ENCODE measurements at regions not wholly inside any gene's neighbourhood (a gene's known extent, or its start where the extent isn't known, plus 50 kb on each side); places are given as distances from the start of the nearest gene placed in this dataset.
A peak's percentile ranks its signal among the peaks of the same experiment; 100 is the strongest.

- Histone ChIP-seq H2AFZ (ENCODE audit: low read length) (no peak overlapping the region), H3K9me3 (replicated peaks in 1 of 2; ENCODE audit: control insufficient read depth in 2 of 2, insufficient read depth in 1 of 2, low read depth in 1 of 2, low read length in 2 of 2) (peaks cover 0 to 6% of the 10 kb centered on the region in 2 donors), H3K4me3 (ENCODE audit: low read length in 2 of 2) (no peak overlapping the region), H3K79me1 (ENCODE audit: low read depth, low read length) (no peaks in the 10 kb centered on the region), H3K36me3 (replicated peaks in 1 of 2; ENCODE audit: control insufficient read depth in 2 of 2, insufficient read depth in 2 of 2, low read length in 2 of 2) (no peaks in the 10 kb centered on the region), H3K4ac (ENCODE audit: low read length) (no peak overlapping the region), H3K9ac (ENCODE audit: low read depth, low read length, poor library complexity) (no peak overlapping the region), H4K91ac (ENCODE audit: low read depth, low read length, poor library complexity) (no peak overlapping the region), H2AK5ac (ENCODE audit: low read depth, low read length) (no peak overlapping the region), H2BK5ac (ENCODE audit: low read length) (no peak overlapping the region), H3K14ac (ENCODE audit: low read length) (no peak overlapping the region), H2BK15ac (ENCODE audit: low read length) (no peak overlapping the region), H3K27ac (replicated peaks; ENCODE audit: low read length) (no peak overlapping the region), H3K4me1 (ENCODE audit: control insufficient read depth in 2 of 2, insufficient read depth in 1 of 2, low read depth in 1 of 2, low read length in 2 of 2) (peaks cover 0 to 1% of the 10 kb centered on the region in 2 donors), H3K18ac (ENCODE audit: low read length) (no peak overlapping the region), H2BK120ac (ENCODE audit: low read depth, low read length) (no peak overlapping the region), H3K27me3 (ENCODE audit: control insufficient read depth in 3 of 3, insufficient read depth in 3 of 3, low read depth in 1 of 3, low read length in 3 of 3) (no peaks in the 10 kb centered on the region), H3K23ac (ENCODE audit: low read depth, low read length, poor library complexity) (no peak overlapping the region), H2BK12ac (ENCODE audit: low read length) (no peak overlapping the region), H3K4me2 (ENCODE audit: insufficient read depth, low read length, poor library complexity, severe bottlenecking) (no peak overlapping the region), H4K8ac (ENCODE audit: low read depth, low read length) (no peak overlapping the region)
- WGBS, 2 donors (ENCODE audit: extremely low coverage in 2 of 2, insufficient read length in 2 of 2, insufficient replicate concordance in 1 of 2) = no CpG with 5 or more reads among the region's 4 CpGs
- DNase-seq (ENCODE audit: low spot score) = no peak
These were observed 301.2 kb downstream of the TGFB2 start for GRCh38 chr1:218646288-218646687.

- no peaks in the 10 kb centered on the region for H3K36me3 ChIP-seq (replicated peaks in 1 of 2; ENCODE audit: control insufficient read depth in 2 of 2, insufficient read depth in 2 of 2, low read length in 2 of 2)
- no peak overlapping the region for H2BK15ac ChIP-seq (ENCODE audit: low read length)
- H3K9me3 ChIP-seq (replicated peaks in 1 of 2; ENCODE audit: control insufficient read depth in 2 of 2, insufficient read depth in 1 of 2, low read depth in 1 of 2, low read length in 2 of 2) = no peaks in the 10 kb centered on the region
- H2BK12ac ChIP-seq (ENCODE audit: low read length) = no peak overlapping the region
- H3K23ac ChIP-seq (ENCODE audit: low read depth, low read length, poor library complexity) = no peak overlapping the region
- no peak overlapping the region for H2AK5ac ChIP-seq (ENCODE audit: low read depth, low read length)
- H3K18ac ChIP-seq (ENCODE audit: low read length) = no peak overlapping the region
- H4K91ac ChIP-seq (ENCODE audit: low read depth, low read length, poor library complexity) = no peak overlapping the region
- no peak for DNase-seq (ENCODE audit: low spot score)
- no peak overlapping the region for H3K4me2 ChIP-seq (ENCODE audit: insufficient read depth, low read length, poor library complexity, severe bottlenecking)
- H3K4me3 ChIP-seq (ENCODE audit: low read length in 2 of 2) = no peak overlapping the region
- no peaks in the 10 kb centered on the region for H3K27me3 ChIP-seq (ENCODE audit: control insufficient read depth in 3 of 3, insufficient read depth in 3 of 3, low read depth in 1 of 3, low read length in 3 of 3)
- no peak overlapping the region for H3K27ac ChIP-seq (replicated peaks; ENCODE audit: low read length)
- peak overlapping the region; percentile 43 for H2AFZ ChIP-seq (ENCODE audit: low read length)
- no peak overlapping the region for H3K4ac ChIP-seq (ENCODE audit: low read length)
- no peak overlapping the region for H3K9ac ChIP-seq (ENCODE audit: low read depth, low read length, poor library complexity)
- no peak overlapping the region for H4K8ac ChIP-seq (ENCODE audit: low read depth, low read length)
- H3K4me1 ChIP-seq (ENCODE audit: control insufficient read depth in 2 of 2, insufficient read depth in 1 of 2, low read depth in 1 of 2, low read length in 2 of 2) = peaks cover 3 to 8% of the 10 kb centered on the region in 2 donors
- H3K14ac ChIP-seq (ENCODE audit: low read length) = no peak overlapping the region
- H2BK120ac ChIP-seq (ENCODE audit: low read depth, low read length) = no peak overlapping the region
- H2BK5ac ChIP-seq (ENCODE audit: low read length) = no peak overlapping the region
- H3K79me1 ChIP-seq (ENCODE audit: low read depth, low read length) = no peaks in the 10 kb centered on the region
- no CpG with 5 or more reads among the region's 3 CpGs for WGBS, 2 donors (ENCODE audit: extremely low coverage in 2 of 2, insufficient read length in 2 of 2, insufficient replicate concordance in 1 of 2)
These were observed 311.3 kb downstream of the TGFB2 start for GRCh38 chr1:218656301-218657037.

GRCh38 chr1:218658269-218658668 lies 313.1 kb downstream of the TGFB2 start:
- no peak overlapping the region for H3K23ac ChIP-seq (ENCODE audit: low read depth, low read length, poor library complexity)
- H4K91ac ChIP-seq (ENCODE audit: low read depth, low read length, poor library complexity) = no peak overlapping the region
- no peak overlapping the region for H2AK5ac ChIP-seq (ENCODE audit: low read depth, low read length)
- H3K79me1 ChIP-seq (ENCODE audit: low read depth, low read length) = no peaks in the 10 kb centered on the region
- DNase-seq (ENCODE audit: low spot score) = no peak
- H3K4me2 ChIP-seq (ENCODE audit: insufficient read depth, low read length, poor library complexity, severe bottlenecking) = no peak overlapping the region
- no peak overlapping the region for H3K4me3 ChIP-seq (ENCODE audit: low read length in 2 of 2)
- WGBS, 2 donors (ENCODE audit: extremely low coverage in 2 of 2, insufficient read length in 2 of 2, insufficient replicate concordance in 1 of 2) = no CpG with 5 or more reads among the region's 2 CpGs
- H2BK15ac ChIP-seq (ENCODE audit: low read length) = no peak overlapping the region
- no peak overlapping the region for H2AFZ ChIP-seq (ENCODE audit: low read length)
- H3K4ac ChIP-seq (ENCODE audit: low read length) = no peak overlapping the region
- no peak overlapping the region for H3K27ac ChIP-seq (replicated peaks; ENCODE audit: low read length)
- H4K8ac ChIP-seq (ENCODE audit: low read depth, low read length) = no peak overlapping the region
- no peak overlapping the region for H3K14ac ChIP-seq (ENCODE audit: low read length)
- H3K18ac ChIP-seq (ENCODE audit: low read length) = no peak overlapping the region
- H3K27me3 ChIP-seq (ENCODE audit: control insufficient read depth in 3 of 3, insufficient read depth in 3 of 3, low read depth in 1 of 3, low read length in 3 of 3) = no peaks in the 10 kb centered on the region
- H3K36me3 ChIP-seq (replicated peaks in 1 of 2; ENCODE audit: control insufficient read depth in 2 of 2, insufficient read depth in 2 of 2, low read length in 2 of 2) = no peaks in the 10 kb centered on the region
- H2BK12ac ChIP-seq (ENCODE audit: low read length) = no peak overlapping the region
- H2BK120ac ChIP-seq (ENCODE audit: low read depth, low read length) = no peak overlapping the region
- no peak overlapping the region for H2BK5ac ChIP-seq (ENCODE audit: low read length)
- no peaks in the 10 kb centered on the region for H3K9me3 ChIP-seq (replicated peaks in 1 of 2; ENCODE audit: control insufficient read depth in 2 of 2, insufficient read depth in 1 of 2, low read depth in 1 of 2, low read length in 2 of 2)
- H3K4me1 ChIP-seq (ENCODE audit: control insufficient read depth in 2 of 2, insufficient read depth in 1 of 2, low read depth in 1 of 2, low read length in 2 of 2) = peaks cover 3 to 8% of the 10 kb centered on the region in 2 donors
- no peak overlapping the region for H3K9ac ChIP-seq (ENCODE audit: low read depth, low read length, poor library complexity)

- Histone ChIP-seq H3K9ac (ENCODE audit: low read depth, low read length, poor library complexity) (no peak overlapping the region), H3K79me1 (ENCODE audit: low read depth, low read length) (no peaks in the 10 kb centered on the region), H4K8ac (ENCODE audit: low read depth, low read length) (no peak overlapping the region), H2BK120ac (ENCODE audit: low read depth, low read length) (no peak overlapping the region), H3K9me3 (replicated peaks in 1 of 2; ENCODE audit: control insufficient read depth in 2 of 2, insufficient read depth in 1 of 2, low read depth in 1 of 2, low read length in 2 of 2) (no peaks in the 10 kb centered on the region), H3K36me3 (replicated peaks in 1 of 2; ENCODE audit: control insufficient read depth in 2 of 2, insufficient read depth in 2 of 2, low read length in 2 of 2) (no peaks in the 10 kb centered on the region), H3K4me1 (ENCODE audit: control insufficient read depth in 2 of 2, insufficient read depth in 1 of 2, low read depth in 1 of 2, low read length in 2 of 2) (peaks cover 3 to 8% of the 10 kb centered on the region in 2 donors), H3K23ac (ENCODE audit: low read depth, low read length, poor library complexity) (no peak overlapping the region), H3K27ac (replicated peaks; ENCODE audit: low read length) (no peak overlapping the region), H3K4ac (ENCODE audit: low read length) (no peak overlapping the region), H3K27me3 (ENCODE audit: control insufficient read depth in 3 of 3, insufficient read depth in 3 of 3, low read depth in 1 of 3, low read length in 3 of 3) (no peaks in the 10 kb centered on the region), H2AFZ (ENCODE audit: low read length) (peak overlapping the region; percentile 10), H2BK15ac (ENCODE audit: low read length) (no peak overlapping the region), H3K4me2 (ENCODE audit: insufficient read depth, low read length, poor library complexity, severe bottlenecking) (no peak overlapping the region), H4K91ac (ENCODE audit: low read depth, low read length, poor library complexity) (no peak overlapping the region), H2BK12ac (ENCODE audit: low read length) (no peak overlapping the region), H3K14ac (ENCODE audit: low read length) (no peak overlapping the region), H3K4me3 (ENCODE audit: low read length in 2 of 2) (no peak overlapping the region), H2AK5ac (ENCODE audit: low read depth, low read length) (no peak overlapping the region), H3K18ac (ENCODE audit: low read length) (no peak overlapping the region), H2BK5ac (ENCODE audit: low read length) (no peak overlapping the region)
- WGBS, 2 donors (ENCODE audit: extremely low coverage in 2 of 2, insufficient read length in 2 of 2, insufficient replicate concordance in 1 of 2) = no CpG with 5 or more reads among the region's 6 CpGs
- DNase-seq (ENCODE audit: low spot score) = no peak
These were observed 313.8 kb downstream of the TGFB2 start for GRCh38 chr1:218658899-218659298.
